ENCODE measurements at regions not wholly inside any gene's neighbourhood (a gene's known extent, or its start where the extent isn't known, plus 50 kb on each side); places are given as distances from the start of the nearest gene placed in this dataset.

DNA sequence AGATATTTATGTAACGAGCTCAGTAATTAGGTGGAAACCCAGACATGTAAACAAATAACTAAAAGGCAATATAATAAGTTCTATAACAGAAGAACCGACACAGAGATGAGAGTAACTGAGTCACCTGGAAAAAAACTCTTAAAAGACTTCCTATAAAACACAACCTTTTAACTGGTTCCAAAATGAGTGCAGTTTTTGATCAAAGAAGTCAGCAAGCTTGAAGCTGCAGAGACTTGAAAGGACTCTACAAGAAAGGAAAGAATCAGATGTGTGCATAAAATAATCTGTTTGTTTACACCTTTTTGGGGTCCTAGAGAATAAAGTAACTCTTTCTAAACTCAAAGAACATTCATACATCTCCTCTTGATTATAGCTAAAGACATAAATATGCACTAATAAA lies 560.4 kb upstream of the CCDC54 start (continued):
- TF ChIP-seq, protein P1, sequence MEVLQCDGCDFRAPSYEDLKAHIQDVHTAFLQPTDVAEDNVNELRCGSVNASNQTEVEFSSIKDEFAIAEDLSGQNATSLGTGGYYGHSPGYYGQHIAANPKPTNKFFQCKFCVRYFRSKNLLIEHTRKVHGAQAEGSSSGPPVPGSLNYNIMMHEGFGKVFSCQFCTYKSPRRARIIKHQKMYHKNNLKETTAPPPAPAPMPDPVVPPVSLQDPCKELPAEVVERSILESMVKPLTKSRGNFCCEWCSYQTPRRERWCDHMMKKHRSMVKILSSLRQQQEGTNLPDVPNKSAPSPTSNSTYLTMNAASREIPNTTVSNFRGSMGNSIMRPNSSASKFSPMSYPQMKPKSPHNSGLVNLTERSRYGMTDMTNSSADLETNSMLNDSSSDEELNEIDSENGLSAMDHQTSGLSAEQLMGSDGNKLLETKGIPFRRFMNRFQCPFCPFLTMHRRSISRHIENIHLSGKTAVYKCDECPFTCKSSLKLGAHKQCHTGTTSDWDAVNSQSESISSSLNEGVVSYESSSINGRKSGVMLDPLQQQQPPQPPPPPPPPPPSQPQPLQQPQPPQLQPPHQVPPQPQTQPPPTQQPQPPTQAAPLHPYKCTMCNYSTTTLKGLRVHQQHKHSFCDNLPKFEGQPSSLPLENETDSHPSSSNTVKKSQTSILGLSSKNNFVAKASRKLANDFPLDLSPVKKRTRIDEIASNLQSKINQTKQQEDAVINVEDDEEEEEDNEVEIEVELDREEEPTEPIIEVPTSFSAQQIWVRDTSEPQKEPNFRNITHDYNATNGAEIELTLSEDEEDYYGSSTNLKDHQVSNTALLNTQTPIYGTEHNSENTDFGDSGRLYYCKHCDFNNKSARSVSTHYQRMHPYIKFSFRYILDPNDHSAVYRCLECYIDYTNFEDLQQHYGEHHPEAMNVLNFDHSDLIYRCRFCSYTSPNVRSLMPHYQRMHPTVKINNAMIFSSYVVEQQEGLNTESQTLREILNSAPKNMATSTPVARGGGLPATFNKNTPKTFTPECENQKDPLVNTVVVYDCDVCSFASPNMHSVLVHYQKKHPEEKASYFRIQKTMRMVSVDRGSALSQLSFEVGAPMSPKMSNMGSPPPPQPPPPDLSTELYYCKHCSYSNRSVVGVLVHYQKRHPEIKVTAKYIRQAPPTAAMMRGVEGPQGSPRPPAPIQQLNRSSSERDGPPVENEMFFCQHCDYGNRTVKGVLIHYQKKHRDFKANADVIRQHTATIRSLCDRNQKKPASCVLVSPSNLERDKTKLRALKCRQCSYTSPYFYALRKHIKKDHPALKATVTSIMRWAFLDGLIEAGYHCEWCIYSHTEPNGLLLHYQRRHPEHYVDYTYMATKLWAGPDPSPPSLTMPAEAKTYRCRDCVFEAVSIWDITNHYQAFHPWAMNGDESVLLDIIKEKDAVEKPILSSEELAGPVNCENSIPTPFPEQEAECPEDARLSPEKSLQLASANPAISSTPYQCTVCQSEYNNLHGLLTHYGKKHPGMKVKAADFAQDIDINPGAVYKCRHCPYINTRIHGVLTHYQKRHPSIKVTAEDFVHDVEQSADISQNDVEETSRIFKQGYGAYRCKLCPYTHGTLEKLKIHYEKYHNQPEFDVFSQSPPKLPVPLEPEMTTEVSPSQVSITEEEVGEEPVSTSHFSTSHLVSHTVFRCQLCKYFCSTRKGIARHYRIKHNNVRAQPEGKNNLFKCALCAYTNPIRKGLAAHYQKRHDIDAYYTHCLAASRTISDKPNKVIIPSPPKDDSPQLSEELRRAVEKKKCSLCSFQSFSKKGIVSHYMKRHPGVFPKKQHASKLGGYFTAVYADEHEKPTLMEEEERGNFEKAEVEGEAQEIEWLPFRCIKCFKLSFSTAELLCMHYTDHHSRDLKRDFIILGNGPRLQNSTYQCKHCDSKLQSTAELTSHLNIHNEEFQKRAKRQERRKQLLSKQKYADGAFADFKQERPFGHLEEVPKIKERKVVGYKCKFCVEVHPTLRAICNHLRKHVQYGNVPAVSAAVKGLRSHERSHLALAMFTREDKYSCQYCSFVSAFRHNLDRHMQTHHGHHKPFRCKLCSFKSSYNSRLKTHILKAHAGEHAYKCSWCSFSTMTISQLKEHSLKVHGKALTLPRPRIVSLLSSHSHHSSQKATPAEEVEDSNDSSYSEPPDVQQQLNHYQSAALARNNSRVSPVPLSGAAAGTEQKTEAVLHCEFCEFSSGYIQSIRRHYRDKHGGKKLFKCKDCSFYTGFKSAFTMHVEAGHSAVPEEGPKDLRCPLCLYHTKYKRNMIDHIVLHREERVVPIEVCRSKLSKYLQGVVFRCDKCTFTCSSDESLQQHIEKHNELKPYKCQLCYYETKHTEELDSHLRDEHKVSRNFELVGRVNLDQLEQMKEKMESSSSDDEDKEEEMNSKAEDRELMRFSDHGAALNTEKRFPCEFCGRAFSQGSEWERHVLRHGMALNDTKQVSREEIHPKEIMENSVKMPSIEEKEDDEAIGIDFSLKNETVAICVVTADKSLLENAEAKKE (CRISPR knock-in tag; IDR thresholded peaks at IDR 0.05): no peak
- no peak for TF ChIP-seq POLR2AphosphoS5 (IDR thresholded peaks at IDR 0.05; ENCODE audit: low read depth)
- TF ChIP-seq, protein P2, sequence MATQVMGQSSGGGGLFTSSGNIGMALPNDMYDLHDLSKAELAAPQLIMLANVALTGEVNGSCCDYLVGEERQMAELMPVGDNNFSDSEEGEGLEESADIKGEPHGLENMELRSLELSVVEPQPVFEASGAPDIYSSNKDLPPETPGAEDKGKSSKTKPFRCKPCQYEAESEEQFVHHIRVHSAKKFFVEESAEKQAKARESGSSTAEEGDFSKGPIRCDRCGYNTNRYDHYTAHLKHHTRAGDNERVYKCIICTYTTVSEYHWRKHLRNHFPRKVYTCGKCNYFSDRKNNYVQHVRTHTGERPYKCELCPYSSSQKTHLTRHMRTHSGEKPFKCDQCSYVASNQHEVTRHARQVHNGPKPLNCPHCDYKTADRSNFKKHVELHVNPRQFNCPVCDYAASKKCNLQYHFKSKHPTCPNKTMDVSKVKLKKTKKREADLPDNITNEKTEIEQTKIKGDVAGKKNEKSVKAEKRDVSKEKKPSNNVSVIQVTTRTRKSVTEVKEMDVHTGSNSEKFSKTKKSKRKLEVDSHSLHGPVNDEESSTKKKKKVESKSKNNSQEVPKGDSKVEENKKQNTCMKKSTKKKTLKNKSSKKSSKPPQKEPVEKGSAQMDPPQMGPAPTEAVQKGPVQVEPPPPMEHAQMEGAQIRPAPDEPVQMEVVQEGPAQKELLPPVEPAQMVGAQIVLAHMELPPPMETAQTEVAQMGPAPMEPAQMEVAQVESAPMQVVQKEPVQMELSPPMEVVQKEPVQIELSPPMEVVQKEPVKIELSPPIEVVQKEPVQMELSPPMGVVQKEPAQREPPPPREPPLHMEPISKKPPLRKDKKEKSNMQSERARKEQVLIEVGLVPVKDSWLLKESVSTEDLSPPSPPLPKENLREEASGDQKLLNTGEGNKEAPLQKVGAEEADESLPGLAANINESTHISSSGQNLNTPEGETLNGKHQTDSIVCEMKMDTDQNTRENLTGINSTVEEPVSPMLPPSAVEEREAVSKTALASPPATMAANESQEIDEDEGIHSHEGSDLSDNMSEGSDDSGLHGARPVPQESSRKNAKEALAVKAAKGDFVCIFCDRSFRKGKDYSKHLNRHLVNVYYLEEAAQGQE (IDR thresholded peaks at IDR 0.05; ENCODE audit: unreplicated experiment): no peak
- no peak for TF ChIP-seq EZH2phosphoT487 (IDR thresholded peaks at IDR 0.05; ENCODE audit: unreplicated experiment)

DNA sequence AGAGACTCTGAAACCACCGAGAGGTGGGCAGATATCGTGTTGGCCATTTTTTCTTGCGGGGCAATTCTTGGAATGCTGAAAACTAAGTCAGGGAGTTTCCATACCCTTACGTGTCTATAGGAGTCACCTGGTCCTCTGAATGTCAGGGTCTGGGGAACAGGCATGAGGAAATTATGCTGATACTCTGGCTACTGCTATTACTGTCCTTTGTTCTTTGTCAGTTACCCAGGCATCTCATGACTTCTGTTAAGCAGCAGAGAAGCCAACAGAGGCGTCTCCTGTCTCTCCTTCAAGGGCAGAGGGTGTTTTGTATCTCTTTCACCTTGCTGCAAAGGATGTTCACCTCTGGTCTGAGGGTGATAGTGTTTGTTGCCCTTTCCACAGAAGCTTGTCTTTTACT lies 559.5 kb upstream of the CCDC54 start:
- Histone ChIP-seq H2AFZ (no peak overlapping the region; the same call in 1 of the 2 replicates), H3K4me3 (no peak overlapping the region)

More for the DNA sequence above, 559.5 kb upstream of the CCDC54 start:
- peaks cover 16% of the 10 kb centered on the region for H3K4me1 Mint-ChIP-seq
- DNase-seq (ENCODE audit: low spot score) (no peak), ATAC-seq (no peak)
- Histone ChIP-seq H3F3A (replicated peaks; ENCODE audit: low read depth) (no peaks in the 10 kb centered on the region), H3K27ac (ENCODE audit: low read depth) (peak overlapping the region; percentile 13; the same call in 1 of the 2 replicates), H3K4me2 (no peak overlapping the region), H3K79me2 (replicated peaks; ENCODE audit: insufficient read depth) (no peaks in the 10 kb centered on the region), H3K4me1 (ENCODE audit: insufficient read depth) (peaks cover 12% of the 10 kb centered on the region; the same call in 1 of the 2 replicates), H3K36me3 (ENCODE audit: insufficient read depth) (no peaks in the 10 kb centered on the region; the same call in 1 of the 2 replicates), H3K9me2 (ENCODE audit: insufficient read depth) (no peaks in the 10 kb centered on the region), H3K27me3 (ENCODE audit: insufficient read depth) (no peaks in the 10 kb centered on the region), H4K20me1 (replicated peaks; ENCODE audit: insufficient read depth) (no peaks in the 10 kb centered on the region)
- H3K36me3 Mint-ChIP-seq (ENCODE audit: low read depth): peaks cover 26% of the 10 kb centered on the region
- H3K27ac Mint-ChIP-seq: no peak overlapping the region
- H3K4me3 Mint-ChIP-seq: no peak overlapping the region
- H3K9me3 Mint-ChIP-seq: peaks cover 13% of the 10 kb centered on the region
- TF ChIP-seq, protein P2 (IDR thresholded peaks at IDR 0.05; ENCODE audit: unreplicated experiment): no peak
- TF ChIP-seq POLR2AphosphoS5 (IDR thresholded peaks at IDR 0.05; ENCODE audit: low read depth) (no peak), ZNF114 (CRISPR knock-in tag; IDR thresholded peaks at IDR 0.05) (no peak), CREB1 (CRISPR knock-in tag; IDR thresholded peaks at IDR 0.05; ENCODE audit: low read depth) (no peak)
- H3K27me3 Mint-ChIP-seq (ENCODE audit: insufficient read depth, low read depth, poor library complexity): peaks cover 2% of the 10 kb centered on the region

Measured in GM23338 (cell line).